AG04450 (cell line): ENCODE measurements at regions not wholly inside any gene's neighbourhood (a gene's known extent, or its start where the extent isn't known, plus 50 kb on each side); places are given as distances from the start of the nearest gene placed in this dataset.

Source experiments
- CTCF ChIA-PET: fragments of 300-600, 350-600 bp; formaldehyde crosslinking; extraction: SDS; loops from one replicate; lab custom pipeline; 2022; ENCODE audit warnings: antibody characterized with exemption, inconsistent platforms; lab: Charles Lee
- POLR2A ChIA-PET: fragments of 350-600 bp; formaldehyde crosslinking; extraction: SDS; loops from one replicate; lab custom pipeline; 2021; ENCODE audit warnings: antibody characterized with exemption, inconsistent platforms; lab: Yijun Ruan, JAX
- DNase-seq: peaks from one replicate; pipeline ENCODE4 v3.0.0-alpha.2; 2011; ENCODE audit warnings: low read depth, low spot score
- H3K27ac ChIP-seq: one replicate; pipeline ENCODE4 v1.5.1; 2012; ENCODE audit warnings: low read depth, low read length, control low read depth
- H3K27me3 ChIP-seq: one replicate; pipeline ENCODE4 v1.6.0; 2012; ENCODE audit warnings: low read length; ENCODE audit not compliant: control insufficient read depth, insufficient read depth
- H3K4me3 ChIP-seq: 2 replicates; pipeline ENCODE4 v1.5.1; 2011; ENCODE audit warnings: mild to moderate bottlenecking, low read depth, low read length, control low read depth
- H3K9me3 ChIP-seq: 2 replicates; pipeline ENCODE4 v1.5.1; 2012; ENCODE audit warnings: low read length; ENCODE audit not compliant: control insufficient read depth, insufficient read depth
- CTCF ChIP-seq: IDR thresholded peaks from 2 replicates; pipeline ENCODE4 v1.5.1; 2011; ENCODE audit warnings: low read depth, low read length, control low read depth, inconsistent platforms

- no peak overlapping the region for H3K4me3 ChIP-seq
- H3K27ac ChIP-seq: no peak overlapping the region
- POLR2A ChIA-PET: no interaction called here
- H3K27me3 ChIP-seq: no peaks in the 10 kb centered on the region
- no peak for DNase-seq
- CTCF ChIA-PET: no interaction called here
- no peak for TF ChIP-seq CTCF
- H3K9me3 ChIP-seq: peaks cover 45% of the 10 kb centered on the region
These were observed 978.3 kb downstream of the UQCRFS1 start for GRCh38 chr19:28234637-28235036.

- peaks cover 36% of the 10 kb centered on the region for H3K9me3 ChIP-seq
- no peak overlapping the region for H3K4me3 ChIP-seq
- ChIA-PET CTCF (no interaction called here), POLR2A (no interaction called here)
- no peak for TF ChIP-seq CTCF
- DNase-seq: no peak
- H3K27ac ChIP-seq: no peak overlapping the region
- H3K27me3 ChIP-seq: no peaks in the 10 kb centered on the region
These were observed 984.1 kb downstream of the UQCRFS1 start for GRCh38 chr19:28228854-28229253.

GRCh38 chr19:28224441-28224840 is 988.5 kb downstream of the UQCRFS1 start:
- ChIA-PET POLR2A (no interaction called here), CTCF (no interaction called here)
- H3K27me3 ChIP-seq: no peaks in the 10 kb centered on the region
- DNase-seq: no peak
- H3K27ac ChIP-seq: no peak overlapping the region
- H3K9me3 ChIP-seq: peaks cover 54% of the 10 kb centered on the region
- H3K4me3 ChIP-seq: no peak overlapping the region
- no peak for TF ChIP-seq CTCF

- no peak for TF ChIP-seq CTCF
- no peak overlapping the region for H3K4me3 ChIP-seq
- peaks cover 68% of the 10 kb centered on the region for H3K9me3 ChIP-seq
- ChIA-PET CTCF (no interaction called here), POLR2A (no interaction called here)
- no peaks in the 10 kb centered on the region for H3K27me3 ChIP-seq
- no peak for DNase-seq
- H3K27ac ChIP-seq: no peak overlapping the region
These were observed 991.2 kb downstream of the UQCRFS1 start for GRCh38 chr19:28221736-28222135.

- no peak overlapping the region for H3K27ac ChIP-seq
- DNase-seq: no peak
- H3K4me3 ChIP-seq: no peak overlapping the region
- ChIA-PET CTCF (no interaction called here), POLR2A (no interaction called here)
- no peak for TF ChIP-seq CTCF
- peaks cover 62% of the 10 kb centered on the region for H3K9me3 ChIP-seq
- no peaks in the 10 kb centered on the region for H3K27me3 ChIP-seq
These were observed 994.2 kb downstream of the UQCRFS1 start for GRCh38 chr19:28218728-28219127.
